Activated CD8-positive, alpha-beta memory T cell treated with anti-CD3 and anti-CD28 coated beads, Interleukin-2, amount 50 U/mL, for 48 hours (primary cell): ENCODE measurements at regions not wholly inside any gene's neighbourhood (a gene's known extent, or its start where the extent isn't known, plus 50 kb on each side); places are given as distances from the start of the nearest gene placed in this dataset.

Source experiments
- DNase-seq: peaks from one replicate; pipeline ENCODE4 v3.0.0-alpha.2; 2020

GRCh38 chr4:77538144-77538543, 67.5 kb upstream of the CXCL13 start:
- DNase-seq = no peak

GRCh38 chr4:77538574-77539157, 67.0 kb upstream of the CXCL13 start:
- DNase-seq = no peak
